NCI-H2029 (cell line): ENCODE measurements at regions not wholly inside any gene's neighbourhood (a gene's known extent, or its start where the extent isn't known, plus 50 kb on each side); places are given as distances from the start of the nearest gene placed in this dataset.

ENCODE experiments used
- DNase-seq: peaks from one replicate; lab custom pipeline; 2025; lab: John Stamatoyannopoulos, UW

DNA sequence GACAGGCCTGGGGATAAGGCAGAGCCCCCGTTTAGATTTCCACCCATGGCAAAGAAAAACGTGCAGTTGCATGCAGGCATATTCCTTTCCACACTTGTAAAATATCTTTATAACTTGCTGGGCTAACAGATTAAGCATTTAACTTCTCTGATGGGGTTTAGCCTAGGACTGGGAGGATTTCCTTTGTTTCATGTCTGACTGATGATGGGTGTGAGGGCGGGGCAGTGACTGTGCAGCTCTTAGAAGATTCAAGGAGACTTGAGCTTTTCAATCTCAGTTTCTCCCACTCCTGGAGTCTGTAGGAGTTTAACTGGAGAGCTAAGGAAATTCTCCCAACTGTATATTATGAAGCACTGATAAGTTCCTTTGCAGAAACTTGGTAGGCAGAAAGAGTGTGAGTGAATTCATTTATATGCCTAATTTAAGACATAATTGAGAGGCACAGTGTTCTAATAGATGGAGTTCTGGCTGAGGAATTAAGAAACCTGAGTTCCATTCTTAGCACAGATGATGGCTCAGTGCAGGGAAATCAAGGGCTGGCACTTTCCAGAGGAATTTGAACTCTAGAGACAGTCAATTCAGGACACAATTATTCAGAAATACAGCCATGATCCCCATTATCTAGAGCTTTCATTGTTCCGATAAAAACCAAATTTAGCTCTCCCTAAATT, 214.6 kb upstream of the CNR1 start:
- DNase-seq = no peak

DNA sequence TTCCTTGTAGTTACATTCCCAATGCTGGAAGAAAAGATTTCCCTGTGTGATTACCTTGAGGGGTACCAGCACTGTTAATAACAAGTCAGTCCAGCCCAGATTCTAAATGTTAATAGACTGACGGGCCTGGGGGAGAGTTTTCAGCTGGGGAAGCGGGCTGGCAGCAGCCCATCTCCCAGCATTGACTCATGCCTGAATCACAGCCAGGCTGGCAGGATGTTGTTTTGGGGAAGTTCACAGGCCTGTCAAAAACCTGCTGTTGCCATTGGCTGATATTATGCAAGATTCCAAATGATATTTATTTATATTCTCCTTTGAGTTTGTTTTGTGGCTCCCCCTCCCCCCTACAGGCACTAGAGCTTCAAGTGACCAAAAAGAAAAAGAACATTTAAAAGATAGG, 213.9 kb upstream of the CNR1 start:
- no peak for DNase-seq

DNA sequence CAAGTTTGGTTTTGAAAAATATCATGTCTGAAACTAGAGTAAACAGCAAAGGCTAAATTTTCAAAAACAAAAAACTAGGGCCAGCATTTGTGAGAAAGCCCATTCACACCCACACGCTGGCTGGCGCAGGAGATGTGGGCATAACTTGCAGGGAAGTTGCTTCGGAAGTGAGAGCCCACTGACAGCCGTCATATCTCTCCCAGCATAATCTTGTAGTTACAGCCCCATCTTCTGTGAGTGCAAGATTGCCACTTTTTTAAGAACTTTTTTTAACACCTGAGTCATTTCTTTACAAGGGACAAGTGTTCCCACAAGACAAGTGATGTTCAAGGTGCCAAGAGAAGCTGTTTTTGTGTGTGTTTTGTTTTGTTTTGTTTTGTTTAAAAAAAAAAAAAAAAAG, 212.5 kb upstream of the CNR1 start:
- DNase-seq = no peak

DNA sequence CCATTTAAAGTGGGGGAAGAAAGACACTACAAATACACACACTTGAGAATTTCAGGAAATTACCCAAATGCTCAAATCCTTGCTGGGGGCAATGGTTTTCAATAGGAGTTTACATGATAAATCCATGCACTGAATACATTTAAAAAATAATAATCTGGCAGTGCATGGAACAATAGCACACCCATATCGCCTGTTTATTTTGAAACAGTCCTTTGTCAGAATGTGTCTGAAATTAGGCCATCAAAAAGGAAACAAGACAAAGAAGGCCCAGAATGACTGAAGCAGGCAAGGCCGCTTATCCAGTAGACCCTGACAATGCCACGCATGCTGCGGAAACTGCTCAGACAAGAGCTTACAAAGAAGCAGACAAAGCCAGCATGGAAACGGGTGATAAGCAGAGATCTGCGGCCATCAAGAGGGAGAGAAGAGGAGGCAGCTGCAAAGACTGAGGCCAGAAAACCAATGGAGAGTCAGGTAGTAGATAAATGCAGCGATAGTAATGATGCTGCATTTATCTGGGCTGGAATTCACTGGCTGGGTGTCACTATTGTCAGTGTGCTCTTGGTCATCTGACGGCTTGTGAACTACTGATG, 211.9 kb upstream of the CNR1 start:
- no peak for DNase-seq

DNA sequence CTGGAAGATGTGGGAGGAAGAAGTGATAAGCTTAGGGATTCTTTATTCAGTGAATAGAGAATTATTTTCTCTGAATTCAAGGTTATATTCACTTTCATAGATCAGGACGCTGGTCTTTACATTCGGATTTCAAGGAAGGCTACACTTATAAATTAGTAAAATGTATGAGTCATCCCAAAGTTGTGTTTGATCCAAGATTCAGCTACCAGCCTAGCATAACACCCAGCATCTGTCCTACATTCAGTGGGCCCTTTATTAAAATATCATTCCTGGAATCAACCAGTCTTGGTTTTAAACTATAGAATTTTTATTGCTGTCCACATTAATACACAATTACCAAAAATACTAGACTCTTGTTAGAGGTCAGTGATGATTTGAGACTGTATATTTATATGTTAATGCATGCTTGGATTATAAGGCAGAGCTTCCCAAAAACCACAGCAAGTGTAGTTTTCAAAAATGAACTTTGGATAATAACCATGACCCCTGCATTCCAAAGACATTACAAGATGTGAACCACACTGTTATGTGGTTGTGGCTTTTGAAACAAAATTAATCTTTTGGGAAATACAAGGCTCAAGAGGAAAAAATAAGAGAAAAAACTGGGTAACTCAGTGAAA, 210.7 kb upstream of the CNR1 start:
- no peak for DNase-seq

DNA sequence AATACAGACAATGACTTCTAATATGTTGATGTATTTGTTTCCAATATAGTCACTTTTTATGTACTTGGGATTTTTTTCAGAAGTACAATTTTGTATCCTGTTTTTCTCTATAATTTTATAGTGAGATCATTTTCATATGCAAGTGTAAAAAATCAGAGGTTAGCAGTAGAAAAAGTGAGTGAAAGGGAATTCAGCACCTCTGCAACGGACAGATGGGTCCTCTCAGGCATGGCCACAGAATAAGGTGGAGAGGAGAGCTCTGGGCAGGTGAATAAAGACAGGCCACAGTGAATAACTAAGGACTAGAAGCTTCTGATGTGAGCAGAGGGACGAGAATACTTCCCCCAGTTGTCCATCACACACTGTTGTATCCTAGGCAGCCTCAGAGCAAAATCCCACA, 210.1 kb upstream of the CNR1 start:
- DNase-seq = no peak

DNA sequence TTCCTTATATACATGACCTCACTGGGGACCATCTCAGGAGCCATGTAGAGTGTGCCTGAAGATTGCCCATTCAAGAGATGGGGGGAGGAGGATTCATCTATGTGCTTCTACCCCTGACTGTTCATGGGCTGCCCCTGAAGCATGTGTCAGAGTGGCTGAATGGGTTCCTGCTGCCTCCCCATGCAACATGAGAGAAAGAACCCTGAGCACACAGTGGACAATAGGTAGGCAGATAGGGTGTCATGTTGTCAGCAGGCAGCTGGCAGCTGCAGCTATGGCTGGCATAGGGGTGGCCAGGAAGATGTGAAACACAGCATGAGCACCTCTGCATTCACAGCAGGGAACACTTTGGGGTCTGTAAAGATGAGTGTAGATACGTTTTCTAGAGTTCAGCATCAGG, 208.4 kb upstream of the CNR1 start:
- peak; percentile 40 for DNase-seq

DNA sequence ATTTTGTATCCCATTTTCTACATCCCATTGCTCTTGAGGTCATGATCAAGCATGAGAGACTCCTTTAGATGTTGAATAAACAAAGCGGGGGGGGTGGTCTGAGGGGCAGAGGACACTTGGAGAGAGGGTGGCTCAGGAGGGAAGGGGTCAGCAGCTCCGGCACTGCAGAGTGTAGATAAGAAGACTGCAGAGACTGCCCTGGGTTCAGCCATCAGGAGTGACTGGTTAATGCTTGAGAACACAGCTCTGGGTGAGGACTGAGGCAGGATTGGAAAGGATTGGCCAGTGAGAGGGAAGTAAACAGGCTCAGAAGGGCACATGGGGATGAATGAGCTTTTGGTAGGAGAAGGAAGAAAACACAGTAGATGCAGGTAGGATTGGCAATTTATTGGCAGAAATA, 205.3 kb upstream of the CNR1 start:
- DNase-seq = no peak

DNA sequence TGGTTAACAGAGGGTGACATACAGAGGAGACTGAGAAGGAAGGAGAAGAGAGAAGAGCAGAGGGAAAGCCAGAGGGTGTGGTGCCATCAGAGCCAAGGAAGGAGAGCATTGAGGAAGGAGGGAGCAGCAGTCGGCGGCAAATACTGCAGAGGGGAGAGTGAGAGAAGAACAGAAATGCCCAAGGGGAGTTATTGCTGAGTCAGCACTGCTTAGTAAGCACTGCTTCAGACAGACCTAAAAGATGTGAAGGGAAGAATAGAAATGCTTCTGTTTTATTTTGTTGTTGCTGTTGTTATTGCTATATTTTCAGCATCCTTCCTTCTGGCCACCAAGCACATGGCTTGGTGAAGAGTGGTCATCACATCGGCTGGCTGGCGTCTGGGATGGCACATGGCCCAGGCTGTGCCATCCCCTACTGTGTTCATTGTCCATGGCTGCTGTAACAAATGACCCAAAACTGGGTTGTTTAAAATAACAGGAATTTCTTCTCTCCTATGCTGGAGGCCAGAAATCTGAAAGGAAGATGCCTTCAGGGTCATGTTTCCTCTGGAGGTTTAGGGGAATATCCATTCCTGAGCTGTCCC, 204.1 kb upstream of the CNR1 start:
- no peak for DNase-seq

DNA sequence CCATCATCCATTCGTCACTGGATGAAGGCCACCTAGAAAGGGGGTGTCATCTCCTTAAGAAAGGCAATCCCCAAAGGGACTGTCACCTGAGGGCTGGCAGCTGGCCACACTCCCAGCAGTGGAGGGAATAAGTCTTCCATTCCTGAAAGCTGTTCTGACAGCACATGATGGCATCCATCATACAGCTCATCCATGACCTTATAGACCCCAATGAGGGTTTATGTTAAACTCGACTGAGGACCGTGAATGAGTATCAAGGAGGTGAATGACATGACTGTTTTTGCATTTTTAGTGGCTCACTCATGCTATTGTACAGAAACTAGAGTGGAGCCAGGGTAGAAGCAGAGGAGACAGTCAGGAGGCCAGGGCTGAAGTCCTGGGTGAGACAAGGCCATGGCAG, 203.1 kb upstream of the CNR1 start:
- no peak for DNase-seq

DNA sequence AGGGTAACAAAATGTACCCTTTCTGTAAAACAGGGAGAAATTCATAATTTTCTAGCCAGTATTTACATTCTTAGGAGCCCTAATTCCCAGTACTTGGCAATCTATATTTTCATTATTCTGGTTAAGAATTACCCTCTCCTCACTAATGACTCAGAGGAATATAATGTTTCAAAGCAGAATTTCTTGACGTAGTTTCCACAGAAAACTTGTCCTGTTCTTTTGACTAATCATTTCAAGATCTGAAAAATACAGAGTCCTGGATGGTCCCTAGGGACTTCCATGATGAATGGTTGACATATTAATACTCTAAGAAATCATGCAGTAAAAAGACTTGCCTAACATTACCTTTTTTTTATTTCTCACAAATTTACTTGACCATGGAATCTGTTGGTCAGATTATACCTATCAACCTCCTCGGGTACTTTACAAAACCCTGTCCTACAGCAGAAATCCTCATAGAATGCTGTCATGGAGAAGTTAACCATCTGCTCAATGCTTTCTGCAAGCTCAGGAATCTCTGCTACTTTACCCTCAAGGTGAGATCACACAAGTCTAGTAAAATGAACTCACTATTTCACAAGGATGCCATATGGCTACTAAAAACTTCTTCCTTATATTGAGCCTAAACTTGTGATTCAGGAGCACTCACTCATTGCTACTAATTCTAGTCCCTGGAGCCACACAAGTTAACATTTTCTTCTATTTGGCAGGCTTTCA, 202.1 kb upstream of the CNR1 start:
- DNase-seq = no peak

DNA sequence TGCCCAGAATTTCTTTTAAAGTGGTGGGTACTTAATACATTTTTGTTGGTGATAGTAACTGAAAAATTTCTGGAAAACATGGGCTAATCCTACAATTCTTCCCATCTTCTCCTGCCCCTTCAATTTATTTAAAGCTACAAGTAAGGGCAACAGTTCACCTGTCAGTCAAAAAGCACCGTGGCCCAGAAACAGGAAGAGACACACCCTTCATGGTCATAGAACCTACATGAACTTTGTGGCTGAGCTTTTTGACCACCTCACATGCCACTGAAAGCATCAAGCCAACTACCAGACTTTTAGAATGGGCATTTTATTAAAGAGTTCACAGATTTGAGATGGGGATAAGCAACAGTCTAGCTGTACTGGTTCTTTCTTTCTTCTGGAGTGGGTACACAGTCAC, 201.1 kb upstream of the CNR1 start:
- DNase-seq = no peak

DNA sequence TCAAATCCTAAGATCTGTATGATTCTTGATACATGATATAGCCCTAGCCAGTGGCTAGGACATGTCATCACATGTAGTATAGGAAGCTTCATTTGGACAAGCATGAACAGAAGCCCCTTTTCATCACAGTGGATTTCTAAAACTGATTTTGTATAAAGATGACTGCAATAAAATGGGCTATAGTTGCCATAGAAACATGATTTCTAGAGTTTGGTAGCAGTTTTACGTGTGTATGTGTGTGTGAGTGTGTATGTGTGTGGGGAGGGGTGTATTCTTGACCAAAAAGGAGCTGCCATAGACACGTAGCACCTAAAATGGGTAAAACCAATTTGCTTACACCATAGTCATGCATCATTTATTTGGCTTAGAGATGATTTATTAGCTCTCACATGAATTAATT, 200.5 kb upstream of the CNR1 start:
- DNase-seq = no peak

DNA sequence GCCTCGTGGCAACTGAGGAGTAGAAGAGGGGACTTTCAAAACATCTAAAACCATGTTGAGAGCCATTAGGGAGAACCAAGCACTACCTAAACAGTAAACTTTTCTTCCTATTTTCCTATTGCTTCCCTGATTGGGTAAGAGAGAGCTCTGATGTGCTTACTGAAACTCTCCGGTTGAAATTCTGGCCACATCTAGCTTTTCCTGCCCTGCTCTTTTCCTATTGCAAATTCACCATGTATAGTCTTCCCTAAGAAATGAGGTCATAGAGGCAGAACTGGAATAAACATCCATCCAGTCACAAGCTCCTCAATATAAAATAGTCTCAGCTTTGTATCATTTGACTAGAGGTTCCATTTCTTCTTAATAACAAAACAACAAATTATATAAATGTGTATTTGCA, 199.5 kb upstream of the CNR1 start:
- DNase-seq = no peak

DNA sequence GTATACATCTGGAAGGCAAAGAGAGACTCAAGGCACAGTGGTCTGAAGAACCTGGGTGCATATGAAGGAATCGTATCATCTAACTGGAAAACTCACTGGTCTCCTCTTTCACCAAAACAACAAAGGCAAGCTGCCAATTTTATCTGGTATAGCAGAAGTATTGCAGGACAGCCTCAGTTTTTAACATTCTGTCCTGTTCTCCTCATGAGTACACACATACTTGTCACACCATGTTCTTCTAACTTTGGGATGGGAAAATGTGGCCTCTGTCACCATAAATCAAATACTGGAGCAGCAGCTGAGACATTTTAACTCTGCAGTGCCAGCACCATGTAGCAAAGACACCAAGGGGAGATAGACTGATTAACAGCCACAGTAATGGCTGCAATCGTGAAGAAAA, 199.1 kb upstream of the CNR1 start:
- DNase-seq = no peak

DNA sequence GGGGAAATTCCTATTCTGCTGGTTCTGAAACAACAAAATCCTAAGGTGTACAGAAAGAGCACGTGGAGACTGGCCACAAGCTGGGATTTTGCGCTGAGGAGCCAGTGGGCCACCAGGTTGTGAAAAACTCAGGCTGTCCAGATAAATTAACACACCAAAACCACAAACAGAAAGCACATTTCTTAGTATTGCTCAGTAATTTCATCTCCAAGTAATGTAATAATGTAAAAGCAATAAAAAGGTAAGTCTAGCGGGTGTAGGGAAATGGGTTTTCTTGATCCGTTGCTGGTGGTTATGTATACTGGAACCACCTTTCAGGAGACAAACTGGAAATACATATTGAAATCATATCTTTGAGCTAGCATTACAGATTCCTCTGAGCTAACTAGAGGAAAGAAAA, 195.6 kb upstream of the CNR1 start:
- DNase-seq = no peak

DNA sequence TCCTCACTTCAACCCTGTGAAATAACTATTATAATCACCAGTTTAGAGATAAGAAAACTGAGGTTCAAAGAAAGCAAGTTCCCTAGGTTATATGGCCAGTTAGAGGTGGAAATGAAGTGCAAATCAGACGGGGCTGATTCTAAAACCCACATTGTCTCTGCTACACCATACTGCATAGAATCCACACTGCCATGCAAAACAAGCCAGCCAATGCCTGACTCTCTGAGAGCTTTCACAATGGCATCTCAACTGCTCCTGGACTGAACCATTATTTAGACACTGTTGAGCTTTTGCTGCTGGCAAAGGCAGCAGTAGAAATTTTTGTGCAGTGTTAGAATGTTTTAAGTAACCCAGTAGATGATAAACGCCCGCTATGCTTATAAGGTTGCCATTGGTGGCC, 195.2 kb upstream of the CNR1 start:
- DNase-seq = no peak

DNA sequence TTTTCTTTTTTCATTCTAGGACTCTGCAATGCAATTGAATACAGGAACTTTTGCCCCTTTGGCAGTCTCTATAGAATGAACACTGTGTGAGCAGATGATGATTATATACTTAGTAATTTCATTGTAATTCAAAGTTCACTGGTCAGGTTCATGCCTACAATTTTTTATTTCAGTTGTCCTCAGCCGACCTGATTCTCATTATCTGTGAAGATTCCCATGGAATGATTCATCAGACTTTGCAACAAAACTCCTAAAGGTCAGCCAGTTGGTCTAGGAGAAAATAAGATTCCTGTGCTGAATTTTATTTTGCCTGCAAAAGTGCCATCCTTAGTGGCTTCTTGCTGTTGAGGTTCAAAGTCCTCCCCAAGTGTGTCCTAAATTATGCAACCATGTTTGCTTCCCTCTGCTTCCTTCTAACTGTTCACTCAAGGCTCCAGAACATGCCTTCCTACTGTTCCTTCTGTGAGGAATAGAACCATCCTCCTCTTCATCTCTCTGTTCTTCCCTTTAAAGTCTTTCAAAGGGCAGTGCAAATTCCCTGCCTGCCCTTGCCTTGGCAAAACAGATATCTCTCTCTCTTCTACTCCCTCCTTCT, 194.2 kb upstream of the CNR1 start:
- no peak for DNase-seq

DNA sequence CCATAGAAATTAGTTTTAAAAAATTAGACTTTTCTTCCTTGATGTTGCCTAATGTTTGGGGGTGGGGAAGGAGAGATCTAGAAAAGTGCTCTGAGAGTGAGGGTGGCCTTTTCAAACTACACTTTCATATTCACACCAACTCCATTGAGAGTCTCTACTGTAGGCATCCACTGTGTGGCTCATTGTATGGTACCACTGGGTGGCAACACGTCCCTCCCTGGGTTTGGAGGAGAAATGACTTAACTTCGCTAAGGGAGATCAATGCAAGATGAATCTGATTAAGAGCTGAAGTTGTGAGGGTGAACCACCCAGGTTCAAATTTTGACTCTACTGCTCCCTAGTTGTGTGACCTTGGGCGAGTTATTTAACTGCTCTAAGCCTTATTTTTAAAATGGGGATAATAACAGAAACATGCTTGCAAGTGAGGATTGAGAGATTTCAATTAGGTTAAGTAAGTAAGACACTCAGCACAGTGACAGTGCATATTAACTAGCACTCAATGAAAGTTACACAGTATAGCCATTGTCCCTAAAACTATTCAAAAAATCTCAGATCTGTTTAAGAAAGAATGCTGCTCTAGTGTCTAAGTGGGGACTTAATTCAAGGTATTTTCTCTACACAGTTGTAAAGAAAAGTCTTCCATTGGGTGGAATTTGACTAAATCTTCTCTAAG, 193.5 kb upstream of the CNR1 start:
- DNase-seq = no peak

DNA sequence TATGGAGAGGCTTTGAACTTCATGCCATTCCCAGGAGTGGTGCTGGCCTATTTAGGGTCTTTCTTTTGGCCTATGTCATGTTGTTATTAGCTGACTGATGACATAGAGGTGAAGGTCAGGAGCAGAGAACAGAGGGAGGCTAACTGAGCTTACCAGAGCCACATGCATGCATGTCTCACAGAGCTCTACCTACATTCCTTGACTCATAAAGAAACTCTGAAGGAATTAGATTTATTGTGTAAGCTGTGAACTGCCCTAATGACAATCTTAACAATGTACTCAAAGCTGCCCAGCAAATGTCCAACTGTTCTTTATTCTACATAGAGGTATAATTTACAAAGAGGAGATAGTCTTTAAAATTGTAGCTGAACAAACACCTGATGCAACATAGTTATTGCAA, 192.7 kb upstream of the CNR1 start:
- no peak for DNase-seq

DNA sequence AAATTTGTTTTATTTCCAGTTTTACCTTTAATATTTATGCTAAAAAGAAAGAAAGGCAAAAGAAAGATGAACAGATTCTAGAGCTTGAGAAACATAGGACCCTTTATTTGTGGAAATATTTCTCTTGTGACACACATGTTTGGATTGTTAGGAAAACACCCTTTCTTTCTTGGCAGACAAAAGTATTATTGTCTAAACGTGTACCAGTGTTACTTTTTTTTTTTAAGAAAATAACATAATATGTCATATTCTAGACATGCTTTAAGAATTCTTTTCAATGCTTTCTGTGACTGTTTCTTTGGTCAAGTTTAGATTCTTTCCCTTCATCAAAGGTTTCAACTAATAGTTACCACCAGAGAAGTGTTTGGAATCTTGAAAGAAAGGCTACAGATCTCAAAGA, 183.4 kb upstream of the CNR1 start:
- no peak for DNase-seq

DNA sequence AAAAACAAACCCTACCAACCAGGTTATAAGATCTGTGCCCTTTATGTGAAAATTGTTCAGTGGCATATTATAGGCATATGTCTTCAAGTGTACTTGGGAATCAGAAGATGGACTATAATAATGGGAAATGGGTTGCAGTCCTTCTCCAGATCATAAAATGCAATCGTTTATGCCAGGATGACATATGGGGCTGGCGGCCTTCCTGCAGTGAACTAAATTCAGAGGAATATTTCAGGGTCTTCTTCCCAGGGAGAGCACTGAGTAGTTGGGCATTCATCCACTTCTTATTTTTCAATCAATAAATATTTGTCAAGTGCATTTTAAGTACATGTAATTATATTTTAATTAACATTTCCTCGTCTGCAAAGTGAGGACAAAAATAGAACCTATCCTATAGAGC, 176.2 kb upstream of the CNR1 start:
- DNase-seq = no peak
